ENCODE measurements at regions not wholly inside any gene's neighbourhood (a gene's known extent, or its start where the extent isn't known, plus 50 kb on each side); places are given as distances from the start of the nearest gene placed in this dataset.

DNA sequence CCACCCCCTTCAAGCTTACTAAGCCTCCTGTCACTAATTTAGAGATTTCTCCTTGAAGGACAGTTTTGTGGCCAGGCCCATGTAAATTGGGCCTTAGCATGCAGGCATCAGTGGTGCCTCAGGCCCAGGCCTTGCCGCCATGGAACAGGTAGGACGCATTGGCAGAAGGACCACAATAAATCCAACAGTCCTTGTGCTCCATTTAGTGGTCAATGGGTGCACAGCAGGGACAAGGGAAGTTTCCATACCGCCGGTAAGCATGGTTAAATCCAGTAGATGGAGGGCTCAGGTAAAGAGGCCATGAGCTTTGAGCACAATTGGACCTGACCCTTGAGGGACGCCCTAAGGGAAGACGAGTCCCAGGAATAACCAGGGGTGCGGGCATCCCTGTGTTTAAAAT lies 97.3 kb downstream of the UGT2B28 start:
- WGBS, 2 experiments (ENCODE audit: extremely low coverage in 2 of 2, insufficient read length in 1 of 2), result no CpG with 5 or more reads among the region's 7 CpGs
- dilution Hi-C loops (cut with HindIII; ENCODE audit: low sequenced_read_pairs, unreplicated experiment), result no loop called here

More for the DNA sequence above, 97.3 kb downstream of the UGT2B28 start:
- no peak overlapping the region for H2BK5ac ChIP-seq (ENCODE audit: low read depth, low read length, poor library complexity, severe bottlenecking)
- no peak overlapping the region for H3K4me2 ChIP-seq (ENCODE audit: low read depth, low read length)
- no peak overlapping the region for H3K56ac ChIP-seq (ENCODE audit: extremely low read depth, insufficient read depth, low read length)
- BruUV-seq (replicated peaks), result no TSS peak
- no peaks in the 10 kb centered on the region for H3K4me1 ChIP-seq (ENCODE audit: control insufficient read depth, insufficient read depth, low read length)
- H3K27me3 ChIP-seq (ENCODE audit: control insufficient read depth, insufficient read depth, low read length), result no peaks in the 10 kb centered on the region
- DNase-seq (no peak), ATAC-seq (ENCODE audit: low read depth) (no peak)
- H3K4ac ChIP-seq (ENCODE audit: low read depth, low read length), result no peak overlapping the region
- no peak overlapping the region for H2BK120ac ChIP-seq (ENCODE audit: low read depth, low read length)
- no peaks in the 10 kb centered on the region for H3K79me1 ChIP-seq (ENCODE audit: low read depth in 1 of 2, low read length in 2 of 2)
- no peak overlapping the region for H2AK5ac ChIP-seq (ENCODE audit: low read depth, low read length)
- intact Hi-C loops (cut with micrococcal nuclease) (no loop called here), in situ Hi-C loops (cut with MboI; ENCODE audit: low sequenced_read_pairs) (no loop called here)
- H4K20me1 ChIP-seq (ENCODE audit: insufficient read depth, low read length), result no peaks in the 10 kb centered on the region
- no peak overlapping the region for H3K9ac ChIP-seq (ENCODE audit: low read depth, low read length)
- no peak overlapping the region for H3K27ac ChIP-seq (ENCODE audit: insufficient read depth, low read length)
- no peak overlapping the region for H2AFZ ChIP-seq (replicated peaks; ENCODE audit: low read length, poor library complexity)
- no peak overlapping the region for H3K4me3 ChIP-seq (ENCODE audit: insufficient read depth, low read depth, low read length)
- no peak overlapping the region for H2BK15ac ChIP-seq (ENCODE audit: low read depth, low read length)
- TF ChIP-seq CEBPB (IDR thresholded peaks at IDR 0.05; ENCODE audit: low read depth, low read length), result no peak
- TF ChIP-seq, protein P1, sequence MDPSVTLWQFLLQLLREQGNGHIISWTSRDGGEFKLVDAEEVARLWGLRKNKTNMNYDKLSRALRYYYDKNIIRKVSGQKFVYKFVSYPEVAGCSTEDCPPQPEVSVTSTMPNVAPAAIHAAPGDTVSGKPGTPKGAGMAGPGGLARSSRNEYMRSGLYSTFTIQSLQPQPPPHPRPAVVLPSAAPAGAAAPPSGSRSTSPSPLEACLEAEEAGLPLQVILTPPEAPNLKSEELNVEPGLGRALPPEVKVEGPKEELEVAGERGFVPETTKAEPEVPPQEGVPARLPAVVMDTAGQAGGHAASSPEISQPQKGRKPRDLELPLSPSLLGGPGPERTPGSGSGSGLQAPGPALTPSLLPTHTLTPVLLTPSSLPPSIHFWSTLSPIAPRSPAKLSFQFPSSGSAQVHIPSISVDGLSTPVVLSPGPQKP (IDR thresholded peaks at IDR 0.05; ENCODE audit: borderline replicate concordance, low read depth, low read length), result no peak
- TF ChIP-seq SMC3 (IDR thresholded peaks at IDR 0.05; ENCODE audit: low read depth, low read length), result no peak
- H3K9me3 ChIP-seq (ENCODE audit: control insufficient read depth, insufficient read depth, low read length), result no peaks in the 10 kb centered on the region; the same call in 1 of the 2 replicates
- no peak overlapping the region for H2BK20ac ChIP-seq (ENCODE audit: low read depth, low read length)
- no peak overlapping the region for H4K5ac ChIP-seq (ENCODE audit: low read depth, low read length)
- H3K36me3 ChIP-seq (ENCODE audit: control insufficient read depth, insufficient read depth, low read length), result no peaks in the 10 kb centered on the region
- no peak overlapping the region for H2AK9ac ChIP-seq (replicated peaks; ENCODE audit: low read depth, low read length, poor library complexity)
- ChIA-PET CTCF (no interaction called here), POLR2A (ENCODE audit: unreplicated experiment) (no interaction called here)
- H3K9me1 ChIP-seq (ENCODE audit: insufficient read depth, low read length), result no peaks in the 10 kb centered on the region
- H4K8ac ChIP-seq (ENCODE audit: low read depth in 2 of 2, low read length in 2 of 2), result no peak overlapping the region
- H4K91ac ChIP-seq (ENCODE audit: insufficient read depth, low read depth, low read length), result no peak overlapping the region
- H3K14ac ChIP-seq (replicated peaks; ENCODE audit: low read depth, low read length), result no peak overlapping the region
- no peak overlapping the region for H3K18ac ChIP-seq (ENCODE audit: low read depth, low read length)
- H3K23ac ChIP-seq (ENCODE audit: low read depth, low read length), result no peak overlapping the region

Data from IMR-90 (cell line).